ENCODE measurements at regions not wholly inside any gene's neighbourhood (a gene's known extent, or its start where the extent isn't known, plus 50 kb on each side); places are given as distances from the start of the nearest gene placed in this dataset.
"Not testable (repeated sequence)": the region's sequence is repeated elsewhere in the genome, so short reads cannot be mapped to it uniquely, and the experiment has no call there.

GRCh38 chr7:55722874-55723620 is 139.5 kb downstream of the SEPTIN14 start:
- ATAC-seq = peak in 5 of 8 donors; percentile 63 to 84 (median 74)
- H3K27me3 ChIP-seq, H3K9me3 ChIP-seq, H3K36me3 ChIP-seq, H3K4me1 ChIP-seq, H3K27ac ChIP-seq, DNase-seq, H3K4me3 ChIP-seq: not testable (repeated sequence)
- intact Hi-C loops (cut with DNase I) = loop anchor here in 2 of 10 donors (5.0 to 10.0 kb wide), 2 partner anchors 78 to 81 kb away; no protein-coding TSS in a partner anchor
- 38 to 45% methylated on average over 5 of the region's 7 CpGs for WGBS, 2 donors
- peak in 6 of 9 donors; percentile 15 to 39 (median 20) for TF ChIP-seq CTCF (IDR thresholded peaks at IDR 0.05)

GRCh38 chr7:55721004-55721403 is 141.5 kb downstream of the SEPTIN14 start:
- H3K36me3 ChIP-seq, H3K9me3 ChIP-seq, H3K27me3 ChIP-seq, H3K4me3 ChIP-seq, ATAC-seq, H3K27ac ChIP-seq, H3K4me1 ChIP-seq, DNase-seq: not testable (repeated sequence)
- no CpG with 5 or more reads among the region's 1 CpG for WGBS, 2 donors
- intact Hi-C loops (cut with DNase I) = loop anchor here in 2 of 10 donors (5.0 to 10.0 kb wide), 2 partner anchors 76 to 79 kb away; no protein-coding TSS in a partner anchor

- intact Hi-C loops (cut with DNase I); DNase-seq; H3K36me3 ChIP-seq; H3K4me1 ChIP-seq; H3K27ac ChIP-seq; H3K27me3 ChIP-seq; ATAC-seq; H3K4me3 ChIP-seq; H3K9me3 ChIP-seq: not testable (repeated sequence)
- 57 to 69% methylated on average over 4 to 5 of the region's 5 CpGs for WGBS, 2 donors
Observed at GRCh38 chr7:55715247-55715867, 143.1 kb upstream of the VOPP1 start.

- DNase-seq; H3K4me1 ChIP-seq; H3K9me3 ChIP-seq; H3K4me3 ChIP-seq; H3K27me3 ChIP-seq; intact Hi-C loops (cut with DNase I); H3K36me3 ChIP-seq; ATAC-seq; H3K27ac ChIP-seq: not testable (repeated sequence)
- WGBS, 2 donors = 50 to 54% methylated on average over 2 of the region's 2 CpGs
Observed at GRCh38 chr7:55714370-55714769, 142.1 kb upstream of the VOPP1 start.

GRCh38 chr7:55710312-55710711 is 138.0 kb upstream of the VOPP1 start:
- WGBS, 2 donors = 94 to 95% methylated on average over 2 of the region's 2 CpGs
- H3K27me3 ChIP-seq; DNase-seq; H3K9me3 ChIP-seq; H3K27ac ChIP-seq; H3K36me3 ChIP-seq; H3K4me3 ChIP-seq; intact Hi-C loops (cut with DNase I); ATAC-seq; H3K4me1 ChIP-seq: not testable (repeated sequence)

- H3K4me1 ChIP-seq; intact Hi-C loops (cut with DNase I); H3K27me3 ChIP-seq; H3K4me3 ChIP-seq; H3K27ac ChIP-seq; H3K36me3 ChIP-seq; H3K9me3 ChIP-seq: not testable (repeated sequence)
- ATAC-seq (peak in 1 of 8 donors; percentile 48), DNase-seq (peak in 1 of 2 donors; percentile 16)
- 74 to 85% methylated on average over 6 of the region's 6 CpGs for WGBS, 2 donors
Observed at GRCh38 chr7:55708028-55708427, 135.7 kb upstream of the VOPP1 start.

- H3K4me1 ChIP-seq; ATAC-seq; intact Hi-C loops (cut with DNase I); H3K4me3 ChIP-seq; H3K27me3 ChIP-seq; H3K36me3 ChIP-seq; DNase-seq; H3K9me3 ChIP-seq; H3K27ac ChIP-seq: not testable (repeated sequence)
- WGBS, 2 donors = 58 to 69% methylated on average over 1 of the region's 3 CpGs
Observed at GRCh38 chr7:55707410-55707809, 135.1 kb upstream of the VOPP1 start.

- WGBS, 2 donors = 81% methylated on average over 3 to 5 of the region's 5 CpGs
- H3K4me3 ChIP-seq; H3K36me3 ChIP-seq; H3K4me1 ChIP-seq; H3K27ac ChIP-seq; intact Hi-C loops (cut with DNase I); DNase-seq; H3K27me3 ChIP-seq; H3K9me3 ChIP-seq; ATAC-seq: not testable (repeated sequence)
Observed at GRCh38 chr7:55706451-55707195, 134.3 kb upstream of the VOPP1 start.

GRCh38 chr7:55705728-55706450 is 133.6 kb upstream of the VOPP1 start:
- ATAC-seq, H3K36me3 ChIP-seq: not testable (repeated sequence)

More at GRCh38 chr7:55705728-55706450, 133.6 kb upstream of the VOPP1 start:
- H3K9me3 ChIP-seq; intact Hi-C loops (cut with DNase I); H3K4me3 ChIP-seq; H3K4me1 ChIP-seq; H3K27ac ChIP-seq; H3K27me3 ChIP-seq; DNase-seq: not testable (repeated sequence)
- WGBS, 2 donors = 90 to 94% methylated on average over 5 of the region's 5 CpGs

All from heart right ventricle (tissue), 16 donors.